K562 (cell line): ENCODE measurements at regions not wholly inside any gene's neighbourhood (a gene's known extent, or its start where the extent isn't known, plus 50 kb on each side); places are given as distances from the start of the nearest gene placed in this dataset.

ENCODE experiments used
- ETV6 ChIP-seq, 3 experiments: fragments of 150-350 bp in 1 of 3; sonication (generic) in 1 of 3; formaldehyde crosslinking in 1 of 3; IDR thresholded peaks; 2 replicates each; pipeline versions ENCODE4 v1.6.1 to v1.8.0; 2014 to 2022; ENCODE audit warnings: borderline replicate concordance in 2 of 3, low read depth in 2 of 3, antibody characterized with exemption in 1 of 3, low read length in 1 of 3, mild to moderate bottlenecking in 1 of 3, missing genetic modification reagents in 1 of 3
- TF ChIP-seq, protein P1 (sequence below): sonication (generic); formaldehyde crosslinking; IDR thresholded peaks from 2 replicates; pipeline ENCODE4 v1.8.0; 2023; ENCODE audit warnings: mild to moderate bottlenecking, missing genetic modification reagents
- TF ChIP-seq, protein P2 (sequence below): fragments of 450-650 bp; formaldehyde crosslinking; IDR thresholded peaks from 2 replicates; pipeline ENCODE4 v1.4.0; 2020; ENCODE audit warnings: mild to moderate bottlenecking, moderate library complexity
- TF ChIP-seq, protein P3 (sequence below): sonication (generic); formaldehyde crosslinking; IDR thresholded peaks from 2 replicates; pipeline ENCODE4 v1.8.0; 2022; ENCODE audit warnings: missing genetic modification reagents, mild to moderate bottlenecking, borderline replicate concordance

DNA sequence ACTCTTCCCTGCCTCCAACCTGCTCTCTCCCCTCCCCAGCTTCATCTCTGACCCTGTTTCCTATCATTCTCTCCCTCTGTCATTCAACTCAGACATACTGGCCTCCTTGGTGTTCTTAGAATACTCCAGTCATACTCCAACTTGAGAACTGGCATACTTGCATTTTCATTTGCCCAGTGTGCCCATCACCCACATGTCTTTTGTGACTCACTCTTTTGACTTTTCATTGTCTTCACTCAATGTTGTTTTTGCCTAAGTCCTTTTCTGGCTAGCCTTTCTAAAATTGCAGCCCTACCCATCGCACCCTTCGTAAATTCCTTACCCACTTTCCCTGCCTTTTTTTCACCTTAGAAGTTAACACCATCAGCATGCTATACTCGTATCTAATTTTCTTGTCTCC lies 77.0 kb upstream of the CD2AP start (continued):
- TF ChIP-seq, protein P1, sequence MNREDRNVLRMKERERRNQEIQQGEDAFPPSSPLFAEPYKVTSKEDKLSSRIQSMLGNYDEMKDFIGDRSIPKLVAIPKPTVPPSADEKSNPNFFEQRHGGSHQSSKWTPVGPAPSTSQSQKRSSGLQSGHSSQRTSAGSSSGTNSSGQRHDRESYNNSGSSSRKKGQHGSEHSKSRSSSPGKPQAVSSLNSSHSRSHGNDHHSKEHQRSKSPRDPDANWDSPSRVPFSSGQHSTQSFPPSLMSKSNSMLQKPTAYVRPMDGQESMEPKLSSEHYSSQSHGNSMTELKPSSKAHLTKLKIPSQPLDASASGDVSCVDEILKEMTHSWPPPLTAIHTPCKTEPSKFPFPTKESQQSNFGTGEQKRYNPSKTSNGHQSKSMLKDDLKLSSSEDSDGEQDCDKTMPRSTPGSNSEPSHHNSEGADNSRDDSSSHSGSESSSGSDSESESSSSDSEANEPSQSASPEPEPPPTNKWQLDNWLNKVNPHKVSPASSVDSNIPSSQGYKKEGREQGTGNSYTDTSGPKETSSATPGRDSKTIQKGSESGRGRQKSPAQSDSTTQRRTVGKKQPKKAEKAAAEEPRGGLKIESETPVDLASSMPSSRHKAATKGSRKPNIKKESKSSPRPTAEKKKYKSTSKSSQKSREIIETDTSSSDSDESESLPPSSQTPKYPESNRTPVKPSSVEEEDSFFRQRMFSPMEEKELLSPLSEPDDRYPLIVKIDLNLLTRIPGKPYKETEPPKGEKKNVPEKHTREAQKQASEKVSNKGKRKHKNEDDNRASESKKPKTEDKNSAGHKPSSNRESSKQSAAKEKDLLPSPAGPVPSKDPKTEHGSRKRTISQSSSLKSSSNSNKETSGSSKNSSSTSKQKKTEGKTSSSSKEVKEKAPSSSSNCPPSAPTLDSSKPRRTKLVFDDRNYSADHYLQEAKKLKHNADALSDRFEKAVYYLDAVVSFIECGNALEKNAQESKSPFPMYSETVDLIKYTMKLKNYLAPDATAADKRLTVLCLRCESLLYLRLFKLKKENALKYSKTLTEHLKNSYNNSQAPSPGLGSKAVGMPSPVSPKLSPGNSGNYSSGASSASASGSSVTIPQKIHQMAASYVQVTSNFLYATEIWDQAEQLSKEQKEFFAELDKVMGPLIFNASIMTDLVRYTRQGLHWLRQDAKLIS (CRISPR knock-in tag) = no peak
- TF ChIP-seq, protein P2, sequence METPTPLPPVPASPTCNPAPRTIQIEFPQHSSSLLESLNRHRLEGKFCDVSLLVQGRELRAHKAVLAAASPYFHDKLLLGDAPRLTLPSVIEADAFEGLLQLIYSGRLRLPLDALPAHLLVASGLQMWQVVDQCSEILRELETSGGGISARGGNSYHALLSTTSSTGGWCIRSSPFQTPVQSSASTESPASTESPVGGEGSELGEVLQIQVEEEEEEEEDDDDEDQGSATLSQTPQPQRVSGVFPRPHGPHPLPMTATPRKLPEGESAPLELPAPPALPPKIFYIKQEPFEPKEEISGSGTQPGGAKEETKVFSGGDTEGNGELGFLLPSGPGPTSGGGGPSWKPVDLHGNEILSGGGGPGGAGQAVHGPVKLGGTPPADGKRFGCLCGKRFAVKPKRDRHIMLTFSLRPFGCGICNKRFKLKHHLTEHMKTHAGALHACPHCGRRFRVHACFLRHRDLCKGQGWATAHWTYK (CRISPR knock-in tag) = no peak
- TF ChIP-seq, protein P3, sequence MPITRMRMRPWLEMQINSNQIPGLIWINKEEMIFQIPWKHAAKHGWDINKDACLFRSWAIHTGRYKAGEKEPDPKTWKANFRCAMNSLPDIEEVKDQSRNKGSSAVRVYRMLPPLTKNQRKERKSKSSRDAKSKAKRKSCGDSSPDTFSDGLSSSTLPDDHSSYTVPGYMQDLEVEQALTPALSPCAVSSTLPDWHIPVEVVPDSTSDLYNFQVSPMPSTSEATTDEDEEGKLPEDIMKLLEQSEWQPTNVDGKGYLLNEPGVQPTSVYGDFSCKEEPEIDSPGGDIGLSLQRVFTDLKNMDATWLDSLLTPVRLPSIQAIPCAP (CRISPR knock-in tag) = no peak
- no peak for TF ChIP-seq ETV6 (IDR thresholded peaks at IDR 0.05; ENCODE audit: borderline replicate concordance in 1 of 2, low read depth in 2 of 2, low read length in 1 of 2)
- no peak for TF ChIP-seq ETV6 (CRISPR knock-in tag; IDR thresholded peaks at IDR 0.05; ENCODE audit: borderline replicate concordance)
- TF ChIP-seq, all 486 proteins: peak for 0
